GM21737 (cell line): ENCODE measurements at regions not wholly inside any gene's neighbourhood (a gene's known extent, or its start where the extent isn't known, plus 50 kb on each side); places are given as distances from the start of the nearest gene placed in this dataset.

Experiments
- ATAC-seq: cut with Tn5 transposase; IDR thresholded peaks from one replicate; pipeline ENCODE4 v1.9.1; 2021; ENCODE audit warnings: mild to moderate bottlenecking, moderate library complexity; ENCODE audit not compliant: unreplicated experiment

DNA sequence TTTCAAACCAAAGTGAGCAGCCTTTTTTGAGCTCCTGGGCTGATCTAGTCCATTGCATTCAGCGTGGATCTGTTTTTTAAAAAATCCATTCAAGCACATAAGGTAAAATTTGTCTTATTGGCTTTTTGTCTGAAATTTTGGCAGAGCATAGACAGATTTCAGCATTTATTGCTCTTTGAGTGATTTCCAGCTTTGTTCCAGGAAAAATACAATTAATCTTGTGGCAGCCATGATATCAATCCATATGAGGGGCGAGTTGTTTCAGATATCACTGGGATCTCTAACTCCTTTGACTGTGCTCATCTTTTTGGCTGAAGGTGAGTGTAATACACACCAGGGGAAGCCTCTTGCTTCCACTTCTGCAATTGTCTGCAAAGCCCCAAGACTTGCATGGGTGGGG is 523.9 kb downstream of the SLC4A3 start:
- ATAC-seq, result no peak

DNA sequence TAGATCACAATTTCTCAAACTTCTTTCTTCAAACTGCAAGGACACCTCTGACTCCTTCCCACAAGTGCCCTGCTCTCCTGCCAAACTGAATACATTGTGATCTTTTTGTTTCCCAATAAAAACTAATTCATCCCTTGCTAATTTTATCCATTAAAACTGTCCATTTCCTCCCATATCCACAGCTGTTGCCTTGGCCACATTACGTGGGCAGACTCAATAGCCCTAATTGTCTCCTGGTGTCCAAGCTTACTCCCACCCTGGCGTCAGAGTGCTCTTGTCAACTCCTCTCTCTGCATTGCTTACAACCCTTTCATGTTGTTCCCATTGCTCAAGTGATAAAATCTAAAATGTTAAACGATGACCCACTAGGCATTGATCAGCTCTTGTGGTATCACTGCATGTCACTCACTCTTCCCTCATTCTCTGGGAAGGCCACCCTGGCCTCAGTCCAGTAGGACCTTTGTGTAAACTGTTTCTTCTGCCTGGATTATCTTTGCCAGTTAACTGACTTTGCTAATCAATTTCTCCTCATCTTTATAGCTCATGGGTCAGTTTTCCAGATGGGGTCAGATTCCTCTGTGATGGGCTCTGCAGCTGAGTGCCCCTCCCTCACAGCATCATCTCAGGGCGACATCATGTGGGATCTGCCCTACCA is 525.0 kb downstream of the SLC4A3 start:
- ATAC-seq, result no peak

- no peak for ATAC-seq
These were observed 525.7 kb downstream of the SLC4A3 start for GRCh38 chr2:220153118-220153517.

- ATAC-seq, result no peak
These were observed 526.9 kb downstream of the SLC4A3 start for GRCh38 chr2:220154304-220154703.

- no peak for ATAC-seq
These were observed 529.9 kb downstream of the SLC4A3 start for GRCh38 chr2:220157312-220157711.

- no peak for ATAC-seq
These were observed 532.3 kb downstream of the SLC4A3 start for GRCh38 chr2:220159738-220160137.

GRCh38 chr2:220162320-220162719 is 534.9 kb downstream of the SLC4A3 start:
- no peak for ATAC-seq

GRCh38 chr2:220163486-220163885 is 536.1 kb downstream of the SLC4A3 start:
- ATAC-seq, result no peak

DNA sequence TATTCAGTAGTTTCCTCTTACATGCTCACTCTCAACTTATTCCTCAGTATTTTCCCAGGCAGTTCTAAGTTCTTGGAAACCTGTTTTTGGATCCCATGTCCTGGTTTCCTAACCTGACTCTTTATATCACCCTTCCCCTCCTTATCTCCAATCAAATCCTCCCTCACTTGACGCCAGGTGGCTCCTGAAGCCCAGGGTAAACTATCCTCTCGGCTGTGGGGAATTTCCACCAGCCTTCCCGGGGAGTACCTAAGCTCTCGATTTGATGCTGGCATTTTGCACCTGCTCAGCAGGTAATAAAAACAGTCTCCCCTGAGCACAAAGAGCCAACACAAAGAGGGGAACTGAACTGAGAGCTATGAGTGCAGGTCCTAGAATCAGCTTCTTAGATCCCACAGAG is 538.0 kb downstream of the SLC4A3 start:
- no peak for ATAC-seq

GRCh38 chr2:220166616-220167015 is 539.2 kb downstream of the SLC4A3 start:
- ATAC-seq, result no peak

DNA sequence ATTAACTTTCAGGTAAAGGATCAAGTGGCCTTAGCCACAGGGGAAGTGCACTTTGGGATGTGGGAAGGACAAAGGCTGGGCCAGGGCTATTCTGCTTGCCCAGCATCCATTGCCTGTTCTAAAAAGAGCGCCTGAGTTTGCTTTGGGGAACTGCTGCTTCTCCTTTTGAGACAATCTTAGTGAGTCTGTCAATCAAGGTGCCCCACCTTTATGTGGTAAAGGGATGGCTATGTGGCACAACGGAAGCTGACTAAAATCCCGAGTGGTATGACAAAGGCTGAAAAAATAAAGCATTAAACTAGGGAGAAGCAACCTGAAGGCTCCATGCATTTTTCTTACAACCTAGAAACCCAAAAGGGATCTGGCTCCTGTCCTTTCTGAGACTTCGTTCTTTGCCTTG is 540.5 kb downstream of the SLC4A3 start:
- no peak for ATAC-seq

DNA sequence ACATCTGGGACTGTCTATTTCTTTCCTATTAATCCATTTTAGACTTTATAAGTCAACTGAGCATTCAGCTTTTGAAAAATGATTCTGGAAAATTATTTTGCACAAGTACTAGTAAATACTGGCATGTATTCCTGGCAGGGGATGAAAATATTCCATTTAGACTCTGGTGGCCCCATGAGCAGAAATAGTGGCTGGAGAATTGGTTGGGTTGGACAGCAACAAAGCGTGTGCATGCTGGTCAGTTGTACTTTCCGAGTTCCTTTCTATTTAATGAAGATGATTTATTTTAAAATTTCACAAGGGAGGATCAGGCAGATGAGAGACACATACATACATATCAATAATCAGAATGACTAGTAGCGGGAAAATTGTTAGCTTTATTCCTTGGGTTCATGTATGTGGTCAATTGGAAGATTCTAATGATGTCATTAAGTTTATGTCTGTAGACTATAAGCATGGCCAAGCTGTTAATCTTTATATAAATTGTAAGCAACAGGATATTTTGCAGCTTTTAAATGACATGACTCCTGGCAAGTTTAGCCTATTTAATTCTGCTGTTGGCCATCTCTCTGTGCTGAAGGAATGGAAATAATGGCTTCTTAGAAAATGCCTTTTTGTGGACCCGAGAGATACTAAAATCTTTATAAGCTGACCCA is 541.6 kb downstream of the SLC4A3 start:
- no peak for ATAC-seq

GRCh38 chr2:220174826-220175225 is 547.4 kb downstream of the SLC4A3 start:
- ATAC-seq, result no peak

DNA sequence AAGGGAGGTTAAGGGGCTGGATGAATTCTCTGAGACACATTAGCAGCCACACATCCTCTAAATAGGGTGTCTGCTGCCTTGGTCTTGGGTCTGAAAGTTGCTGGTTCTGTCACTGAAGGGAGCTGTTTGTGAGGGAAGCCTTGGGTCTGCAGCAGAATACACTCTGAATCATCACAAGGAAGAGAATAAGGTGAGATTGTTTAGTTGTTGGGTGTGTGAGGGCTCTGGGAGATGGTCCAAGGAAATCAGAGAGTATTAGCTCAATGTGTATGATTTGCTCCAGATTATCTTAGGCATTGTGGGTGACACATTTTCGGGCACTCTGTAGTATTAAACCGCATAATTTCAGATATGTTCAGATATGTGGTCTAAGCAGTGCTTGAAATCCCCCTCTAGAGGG is 548.5 kb downstream of the SLC4A3 start:
- no peak for ATAC-seq

DNA sequence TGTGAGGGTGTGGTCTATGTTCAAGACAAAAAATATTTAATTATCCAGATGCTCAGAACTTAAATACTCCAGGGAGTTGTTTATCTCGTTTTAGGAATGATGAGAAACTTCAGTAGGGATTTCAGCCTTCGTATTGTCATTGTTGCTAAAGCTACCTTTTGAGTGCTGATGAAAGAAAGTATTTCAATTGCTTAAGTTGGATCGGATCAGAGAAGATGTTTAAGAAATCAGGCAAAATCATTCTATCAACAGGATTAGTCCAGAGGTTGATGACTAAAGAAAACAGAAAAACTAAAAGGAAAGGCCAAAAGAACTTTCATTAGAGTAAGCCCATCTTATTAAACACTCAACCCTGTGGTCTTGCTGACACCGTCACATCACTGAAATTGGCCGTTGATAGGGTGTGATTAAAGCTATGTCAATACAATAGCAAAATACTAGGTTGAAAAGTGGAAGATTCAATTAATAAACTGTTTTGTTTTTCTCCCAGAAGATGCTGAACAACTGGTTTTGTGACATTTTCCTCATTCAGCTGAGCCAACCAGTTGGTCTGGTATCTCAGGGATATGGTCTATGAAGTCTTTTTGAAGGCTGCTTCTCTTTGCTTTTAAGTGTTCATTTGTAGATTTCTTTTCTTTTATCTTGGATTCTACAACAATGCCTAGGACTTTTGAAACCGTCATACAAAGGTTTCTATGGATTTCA is 551.7 kb downstream of the SLC4A3 start:
- ATAC-seq, result no peak

- no peak for ATAC-seq
These were observed 553.7 kb downstream of the SLC4A3 start for GRCh38 chr2:220181165-220181564.

GRCh38 chr2:220182790-220183189 is 555.4 kb downstream of the SLC4A3 start:
- ATAC-seq, result no peak

- no peak for ATAC-seq
These were observed 558.4 kb downstream of the SLC4A3 start for GRCh38 chr2:220185766-220186305.

- no peak for ATAC-seq
These were observed 560.6 kb downstream of the SLC4A3 start for GRCh38 chr2:220188031-220188430.

DNA sequence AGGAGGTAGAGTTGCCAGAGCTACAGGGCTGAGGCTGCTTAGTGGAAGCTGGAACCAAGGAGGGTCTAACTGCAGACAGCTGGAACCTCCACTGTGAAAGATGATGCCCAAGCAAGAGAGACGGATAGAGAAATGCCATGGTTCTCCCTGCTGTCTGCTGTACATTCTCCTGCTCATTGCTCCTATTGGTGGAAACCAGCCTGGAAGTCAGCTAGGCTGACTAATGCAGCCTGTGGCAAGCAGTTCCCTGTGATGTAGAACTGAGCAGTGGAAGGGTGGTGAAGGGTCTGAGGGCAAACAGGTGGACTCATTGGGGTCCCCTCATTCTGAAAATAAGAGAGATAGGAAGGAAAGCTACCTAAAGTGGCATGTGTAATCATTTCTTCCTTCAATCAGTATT is 563.6 kb downstream of the SLC4A3 start:
- ATAC-seq, result no peak

GRCh38 chr2:220191737-220192136 is 564.3 kb downstream of the SLC4A3 start:
- no peak for ATAC-seq
